Type B pancreatic cell (in vitro differentiated cells): ENCODE measurements at regions not wholly inside any gene's neighbourhood (a gene's known extent, or its start where the extent isn't known, plus 50 kb on each side); places are given as distances from the start of the nearest gene placed in this dataset.

ENCODE experiments used
- DNase-seq: peaks from one replicate; pipeline ENCODE4 v3.0.0; 2021; ENCODE audit warnings: mixed read lengths; ENCODE audit not compliant: unreplicated experiment; ENCODE audit errors: extremely low spot score
- H3K27ac Mint-ChIP-seq: 2 replicates; pipeline ENCODE4 v1.8.0; 2021; ENCODE audit warnings: mild to moderate bottlenecking, mixed read lengths
- H3K27me3 Mint-ChIP-seq: 2 replicates; pipeline ENCODE4 v1.8.0; 2021; ENCODE audit warnings: mixed read lengths
- H3K36me3 Mint-ChIP-seq: 2 replicates; pipeline ENCODE4 v1.8.0; 2021; ENCODE audit warnings: mixed read lengths
- H3K4me1 Mint-ChIP-seq: one replicate; pipeline ENCODE4 v1.8.0; 2021; ENCODE audit warnings: mixed read lengths; ENCODE audit not compliant: unreplicated experiment
- H3K4me3 Mint-ChIP-seq: 2 replicates; pipeline ENCODE4 v1.8.0; 2021; ENCODE audit warnings: mild to moderate bottlenecking, mixed read lengths
- H3K9me3 Mint-ChIP-seq: 2 replicates; pipeline ENCODE4 v1.8.0; 2021; ENCODE audit warnings: mixed read lengths
- CTCF ChIP-seq: fragments of 200-600 bp; sonication (generic); conservative IDR thresholded peaks from 2 replicates; pipeline ENCODE4 v1.5.0; 2021; ENCODE audit warnings: antibody characterized with exemption, mild to moderate bottlenecking

- Mint-ChIP-seq H3K9me3 (peaks cover 3% of the 10 kb centered on the region), H3K27ac (no peak overlapping the region), H3K4me3 (peak overlapping the region; percentile 21)
Measured at GRCh38 chr15:95454403-95455262, 875.9 kb upstream of the NR2F2 start.

DNA sequence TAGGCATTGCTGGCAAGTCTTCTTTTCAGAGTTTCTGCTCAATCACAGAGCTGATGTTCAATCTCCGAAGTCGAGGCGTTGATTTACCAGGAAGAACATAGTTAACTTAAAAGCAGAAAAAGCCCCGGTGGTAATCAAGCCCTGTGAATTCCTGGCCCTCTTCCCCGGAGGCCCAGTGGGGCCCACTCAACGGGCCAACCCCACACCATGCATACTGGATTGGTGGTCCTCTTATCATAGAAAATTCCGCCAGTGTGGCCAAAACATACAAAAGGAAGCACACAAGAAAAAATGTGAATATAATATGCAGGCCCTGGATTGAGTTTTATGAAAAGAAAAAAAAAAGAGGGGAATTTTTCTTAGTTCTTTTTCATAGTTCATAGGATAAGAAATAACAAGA, 873.0 kb upstream of the NR2F2 start:
- no peak overlapping the region for H3K27ac Mint-ChIP-seq

More at GRCh38 chr15:95454403-95455262, 875.9 kb upstream of the NR2F2 start:
- TF ChIP-seq CTCF = no peak
- Mint-ChIP-seq H3K27me3 (no peaks in the 10 kb centered on the region), H3K4me1 (peaks cover 55% of the 10 kb centered on the region), H3K36me3 (peaks cover 3% of the 10 kb centered on the region)
- DNase-seq = no peak

DNA sequence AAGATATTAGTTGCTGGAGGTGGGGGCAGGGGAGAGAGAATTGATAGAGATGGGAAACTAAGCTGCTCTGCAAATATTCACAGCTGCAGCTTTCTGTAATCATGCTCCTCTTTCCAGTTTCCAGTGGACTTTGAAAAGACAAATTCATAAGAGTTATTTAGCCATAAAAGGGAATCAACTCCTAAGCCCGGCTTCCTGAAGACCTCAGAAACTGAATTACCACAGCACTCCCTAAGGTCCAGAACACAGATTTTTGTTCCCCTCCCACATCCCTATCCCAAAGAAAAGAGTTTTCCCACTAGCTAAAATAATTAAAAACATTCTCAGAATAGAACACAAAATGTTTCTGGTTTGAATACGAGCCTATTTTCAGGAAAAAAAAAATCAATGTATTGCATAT, 871.8 kb upstream of the NR2F2 start:
- H3K27ac Mint-ChIP-seq = no peak overlapping the region
- DNase-seq = no peak
- H3K9me3 Mint-ChIP-seq = no peaks in the 10 kb centered on the region
- H3K4me1 Mint-ChIP-seq = peaks cover 49% of the 10 kb centered on the region
- H3K36me3 Mint-ChIP-seq = peaks cover 3% of the 10 kb centered on the region
- H3K27me3 Mint-ChIP-seq = peaks cover 3% of the 10 kb centered on the region
- H3K4me3 Mint-ChIP-seq = peak overlapping the region; percentile 9
- no peak for TF ChIP-seq CTCF

More for the DNA sequence above, 873.0 kb upstream of the NR2F2 start:
- peaks cover under 1% of the 10 kb centered on the region for H3K9me3 Mint-ChIP-seq
- no peak for DNase-seq
- peaks cover 51% of the 10 kb centered on the region for H3K4me1 Mint-ChIP-seq
- no peak for TF ChIP-seq CTCF
- H3K36me3 Mint-ChIP-seq = peaks cover 4% of the 10 kb centered on the region
- H3K27me3 Mint-ChIP-seq = peaks cover 3% of the 10 kb centered on the region
- no peak overlapping the region for H3K4me3 Mint-ChIP-seq

DNA sequence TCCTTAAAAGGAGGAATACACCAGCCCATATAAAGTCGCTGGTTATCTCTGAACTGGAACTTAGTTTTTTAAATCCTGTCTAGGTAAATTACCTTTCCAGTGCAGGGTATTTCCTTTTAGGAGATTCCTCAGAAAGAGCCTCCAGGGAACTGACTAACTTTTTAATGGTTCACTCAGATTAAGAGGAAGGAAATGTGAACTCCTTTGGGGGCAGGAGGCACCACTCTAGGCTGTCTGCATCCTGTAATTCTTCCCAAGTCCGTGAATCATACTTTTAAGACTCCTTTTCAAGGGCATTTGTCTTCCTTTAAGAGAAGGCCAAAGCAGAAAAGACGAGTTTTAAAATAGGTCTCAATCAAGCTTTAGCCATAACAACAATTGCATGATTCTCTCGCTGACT, 871.2 kb upstream of the NR2F2 start:
- no peak overlapping the region for H3K27ac Mint-ChIP-seq
- TF ChIP-seq CTCF = no peak
- peaks cover 3% of the 10 kb centered on the region for H3K36me3 Mint-ChIP-seq

GRCh38 chr15:95464509-95464908, 866.0 kb upstream of the NR2F2 start:
- Mint-ChIP-seq H3K9me3 (no peaks in the 10 kb centered on the region), H3K4me3 (peak overlapping the region; percentile 59), H3K4me1 (peaks cover 24% of the 10 kb centered on the region), H3K27ac (no peak overlapping the region), H3K27me3 (peaks cover 3% of the 10 kb centered on the region), H3K36me3 (peaks cover 3% of the 10 kb centered on the region)
- DNase-seq = no peak
- no peak for TF ChIP-seq CTCF

More for the DNA sequence above, 871.2 kb upstream of the NR2F2 start:
- Mint-ChIP-seq H3K4me1 (peaks cover 45% of the 10 kb centered on the region), H3K4me3 (no peak overlapping the region), H3K9me3 (no peaks in the 10 kb centered on the region), H3K27me3 (peaks cover 3% of the 10 kb centered on the region)
- DNase-seq = no peak
